ENCODE measurements at regions not wholly inside any gene's neighbourhood (a gene's known extent, or its start where the extent isn't known, plus 50 kb on each side); places are given as distances from the start of the nearest gene placed in this dataset.

DNA sequence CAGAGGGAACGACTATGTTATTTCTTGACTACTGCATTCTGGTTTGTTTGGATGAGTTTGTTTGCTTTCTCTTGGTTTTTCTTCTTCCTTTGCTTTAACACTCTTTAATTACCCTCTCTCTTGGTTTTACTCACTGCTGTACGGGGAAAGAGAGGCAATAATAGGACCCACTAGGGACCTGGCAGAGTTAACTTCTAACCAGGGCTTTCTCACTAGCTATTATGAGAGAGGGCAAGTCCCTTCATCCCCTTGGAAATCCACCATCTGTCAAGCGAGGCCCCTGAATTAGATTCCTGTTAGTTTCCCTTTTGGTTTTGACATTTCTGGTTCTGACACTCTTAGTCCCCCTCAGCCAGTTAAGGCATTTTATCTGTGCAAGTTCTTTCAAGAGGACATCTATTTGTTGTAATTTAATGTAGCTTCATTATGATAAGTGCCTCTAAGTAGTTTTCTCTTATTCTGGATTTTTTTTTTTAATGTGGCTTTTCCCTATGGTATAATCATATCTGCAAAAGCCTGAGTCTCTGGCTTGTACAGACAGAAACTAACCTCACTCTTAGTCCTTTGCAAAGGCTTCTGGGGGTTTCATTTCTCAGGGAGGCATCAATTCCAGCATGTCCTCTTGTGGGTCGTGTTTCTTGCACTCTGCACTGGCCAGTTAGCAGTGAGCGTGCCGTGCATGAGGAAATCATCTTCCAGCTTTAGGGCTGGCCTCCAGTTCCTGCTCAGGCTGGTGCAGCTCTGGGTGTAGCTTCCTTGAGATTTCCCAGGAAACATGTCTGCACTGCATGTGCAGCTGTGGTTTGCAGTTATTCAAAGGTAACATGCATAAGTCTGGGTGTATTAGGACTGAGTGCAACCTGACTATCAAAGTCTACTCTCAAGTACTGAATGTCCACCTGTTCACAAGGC, 221.3 kb downstream of the STIM2 start:
- TF ChIP-seq, protein P1, sequence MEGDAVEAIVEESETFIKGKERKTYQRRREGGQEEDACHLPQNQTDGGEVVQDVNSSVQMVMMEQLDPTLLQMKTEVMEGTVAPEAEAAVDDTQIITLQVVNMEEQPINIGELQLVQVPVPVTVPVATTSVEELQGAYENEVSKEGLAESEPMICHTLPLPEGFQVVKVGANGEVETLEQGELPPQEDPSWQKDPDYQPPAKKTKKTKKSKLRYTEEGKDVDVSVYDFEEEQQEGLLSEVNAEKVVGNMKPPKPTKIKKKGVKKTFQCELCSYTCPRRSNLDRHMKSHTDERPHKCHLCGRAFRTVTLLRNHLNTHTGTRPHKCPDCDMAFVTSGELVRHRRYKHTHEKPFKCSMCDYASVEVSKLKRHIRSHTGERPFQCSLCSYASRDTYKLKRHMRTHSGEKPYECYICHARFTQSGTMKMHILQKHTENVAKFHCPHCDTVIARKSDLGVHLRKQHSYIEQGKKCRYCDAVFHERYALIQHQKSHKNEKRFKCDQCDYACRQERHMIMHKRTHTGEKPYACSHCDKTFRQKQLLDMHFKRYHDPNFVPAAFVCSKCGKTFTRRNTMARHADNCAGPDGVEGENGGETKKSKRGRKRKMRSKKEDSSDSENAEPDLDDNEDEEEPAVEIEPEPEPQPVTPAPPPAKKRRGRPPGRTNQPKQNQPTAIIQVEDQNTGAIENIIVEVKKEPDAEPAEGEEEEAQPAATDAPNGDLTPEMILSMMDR (IDR thresholded peaks at IDR 0.05), result no peak
- no peak for TF ChIP-seq POLR2AphosphoS5 (IDR thresholded peaks at IDR 0.05; ENCODE audit: low read depth, low read length)

All from Panc1 (cell line).